GM19043 (cell line): ENCODE measurements at regions not wholly inside any gene's neighbourhood (a gene's known extent, or its start where the extent isn't known, plus 50 kb on each side); places are given as distances from the start of the nearest gene placed in this dataset.

Source experiments
- ATAC-seq: cut with Tn5 transposase; IDR thresholded peaks from one replicate; pipeline ENCODE4 v1.9.1; 2021; ENCODE audit warnings: low read depth; ENCODE audit not compliant: unreplicated experiment

DNA sequence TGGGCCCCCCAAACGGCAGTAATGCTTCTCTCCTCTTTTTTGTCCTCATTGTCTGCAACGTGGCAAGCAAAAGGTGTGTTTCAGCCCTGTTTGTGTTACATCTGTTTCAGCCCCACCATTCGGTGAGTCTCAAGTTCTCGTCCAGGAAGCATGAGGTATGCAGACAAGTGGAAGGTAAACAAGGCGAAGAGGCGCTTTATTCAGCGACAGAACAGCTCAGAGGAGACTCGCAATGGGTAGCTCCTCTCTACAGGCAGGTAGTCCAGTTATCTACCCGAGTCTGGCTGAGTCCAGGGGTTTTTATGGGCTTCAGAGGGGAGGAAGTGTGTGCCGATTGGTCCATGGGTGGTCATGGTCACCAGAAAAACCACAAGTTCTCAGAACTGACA, 733.4 kb upstream of the CDH7 start:
- ATAC-seq = no peak

DNA sequence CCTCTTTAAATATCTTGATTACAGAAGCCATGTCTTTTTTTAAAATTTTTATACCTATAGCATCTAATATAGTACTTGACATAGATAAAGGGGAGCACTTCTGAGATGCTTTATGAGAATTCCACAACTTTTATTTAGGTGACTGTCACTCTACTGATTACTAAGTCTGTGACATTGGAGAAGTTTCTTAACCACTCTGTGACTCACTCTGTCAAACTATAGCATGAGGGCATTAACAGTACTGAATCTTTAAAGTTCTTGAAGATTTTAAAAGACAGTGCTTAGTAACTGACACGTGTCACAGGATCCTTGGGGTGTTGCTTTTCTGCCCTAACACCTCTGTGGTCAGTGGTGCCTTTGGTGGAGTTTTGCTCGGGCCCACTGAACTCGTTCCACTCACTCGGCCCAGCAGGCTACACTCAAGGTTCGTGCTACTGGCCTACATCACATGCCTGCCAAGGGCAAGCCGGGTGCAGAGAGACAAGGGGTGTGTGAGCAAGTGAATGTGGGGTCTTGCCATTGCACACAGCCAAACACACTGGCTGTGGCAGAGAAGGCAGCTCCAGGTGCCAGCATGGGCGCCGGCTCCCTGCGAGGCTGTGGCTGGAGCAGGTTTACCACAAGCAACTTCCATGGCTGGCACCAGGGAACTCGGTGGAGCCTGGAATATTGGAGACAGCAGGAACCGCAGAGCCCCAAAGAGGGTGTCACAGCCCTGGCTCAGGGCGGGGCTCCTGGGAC, 734.0 kb upstream of the CDH7 start:
- no peak for ATAC-seq

GRCh38 chr18:64994370-64994769, 756.4 kb upstream of the CDH7 start:
- no peak for ATAC-seq

DNA sequence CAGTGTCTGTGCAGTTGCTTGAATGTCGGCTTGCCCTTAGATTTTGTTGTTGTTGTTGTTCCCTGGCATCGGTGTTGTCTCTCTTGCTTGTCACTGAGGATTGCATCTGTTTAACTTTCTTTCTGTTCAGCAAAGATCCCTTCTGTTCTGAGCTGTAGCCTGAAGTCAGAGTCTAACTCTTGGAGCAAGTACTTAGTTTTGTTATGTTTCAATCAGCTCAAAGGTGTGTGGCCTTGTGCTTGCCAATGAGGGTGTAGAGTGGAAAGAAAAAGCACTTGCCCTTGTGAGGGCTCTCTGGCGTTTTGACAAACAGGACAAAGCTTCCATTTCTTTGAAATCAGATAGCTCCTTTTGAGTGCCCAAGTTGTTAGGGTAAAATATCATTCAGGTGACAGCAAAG, 757.1 kb upstream of the CDH7 start:
- no peak for ATAC-seq

- no peak for ATAC-seq
Observed at GRCh38 chr18:64992654-64993053, 758.2 kb upstream of the CDH7 start.

DNA sequence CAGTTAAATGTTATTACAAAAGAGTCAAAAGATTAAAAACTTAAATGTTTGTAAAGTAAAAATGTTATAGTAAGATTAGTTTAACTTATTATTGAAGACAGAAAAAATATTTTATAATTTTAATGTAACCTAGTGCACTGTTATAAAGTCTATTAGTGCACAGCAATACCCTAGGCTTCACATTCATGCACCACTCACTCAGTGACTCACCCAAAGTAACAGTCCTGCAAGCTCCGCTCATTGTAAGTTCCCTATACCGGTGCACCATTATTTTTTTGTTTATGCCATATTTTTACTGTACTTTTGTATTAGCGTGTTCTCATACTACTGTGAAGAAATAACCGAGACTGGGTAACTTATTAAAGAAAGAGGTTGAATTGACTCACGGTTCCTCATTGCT, 759.7 kb upstream of the CDH7 start:
- ATAC-seq = no peak

GRCh38 chr18:64986906-64987495, 763.8 kb upstream of the CDH7 start:
- no peak for ATAC-seq

DNA sequence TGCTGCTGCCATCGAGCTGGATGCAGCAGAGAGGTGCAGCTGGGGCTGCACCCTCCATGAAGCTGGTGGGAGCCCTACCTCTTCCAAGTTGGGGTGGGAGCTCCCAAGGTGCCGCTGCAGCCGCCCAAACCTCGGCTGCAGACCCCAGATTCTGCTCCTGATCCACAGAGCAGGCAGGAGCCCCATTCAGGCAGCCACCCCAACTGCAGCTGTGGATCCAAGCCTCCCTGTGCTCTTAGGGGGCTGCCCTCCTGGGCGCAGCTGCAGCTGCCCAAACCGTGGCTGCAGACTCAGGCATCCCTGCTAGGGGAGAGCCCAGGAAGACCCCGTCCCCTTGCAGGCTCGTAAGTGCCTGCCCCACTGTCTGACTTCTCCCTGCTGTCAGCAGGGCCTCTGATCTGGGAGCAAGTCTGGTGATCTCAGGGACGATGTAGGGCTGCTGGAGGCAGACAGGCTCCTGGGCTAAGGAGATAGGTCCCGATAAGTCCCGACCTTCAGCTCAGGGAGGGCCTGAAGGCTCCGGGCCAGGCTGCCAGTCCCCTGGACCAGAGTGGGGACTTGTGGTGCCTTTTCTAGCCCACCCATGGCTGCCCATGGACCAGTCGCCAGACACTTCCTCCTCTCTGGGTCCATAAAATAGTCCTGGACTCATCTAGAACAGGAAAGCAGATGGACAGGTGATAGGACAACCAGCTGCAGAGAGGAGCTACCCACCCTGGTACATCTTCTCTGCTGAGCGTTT, 767.1 kb upstream of the CDH7 start:
- ATAC-seq = no peak

DNA sequence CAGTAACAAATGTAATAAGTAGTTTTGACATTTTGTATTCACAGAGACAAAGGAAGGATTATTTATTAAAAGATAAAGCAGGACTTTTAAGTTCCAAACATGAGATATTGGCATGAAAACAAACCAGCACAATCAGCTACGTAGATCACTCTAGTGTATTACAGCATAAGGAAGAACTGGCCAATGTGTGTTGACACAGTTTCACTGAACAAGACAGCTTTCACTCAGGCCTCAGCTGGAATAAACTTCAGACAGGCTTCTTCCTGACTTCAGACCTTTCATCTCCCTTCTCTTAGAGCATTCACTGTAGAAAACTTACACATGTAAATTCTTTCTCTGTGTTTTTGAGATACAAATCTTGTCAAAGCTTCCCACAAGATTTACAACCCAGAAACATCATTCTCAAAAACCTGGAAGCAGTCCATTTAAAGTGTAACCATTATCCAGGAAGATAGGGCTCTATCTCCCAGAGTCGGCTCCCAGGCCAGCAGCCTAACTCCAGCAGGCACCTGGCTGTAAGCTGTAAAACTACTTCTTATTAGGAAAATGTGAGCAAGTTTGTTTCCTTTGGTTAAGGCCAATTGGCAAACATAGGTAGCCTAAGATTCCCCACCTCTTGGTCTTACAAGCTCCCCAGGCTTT, 768.3 kb upstream of the CDH7 start:
- ATAC-seq = no peak

GRCh38 chr18:64981915-64982314, 768.9 kb upstream of the CDH7 start:
- ATAC-seq = no peak

DNA sequence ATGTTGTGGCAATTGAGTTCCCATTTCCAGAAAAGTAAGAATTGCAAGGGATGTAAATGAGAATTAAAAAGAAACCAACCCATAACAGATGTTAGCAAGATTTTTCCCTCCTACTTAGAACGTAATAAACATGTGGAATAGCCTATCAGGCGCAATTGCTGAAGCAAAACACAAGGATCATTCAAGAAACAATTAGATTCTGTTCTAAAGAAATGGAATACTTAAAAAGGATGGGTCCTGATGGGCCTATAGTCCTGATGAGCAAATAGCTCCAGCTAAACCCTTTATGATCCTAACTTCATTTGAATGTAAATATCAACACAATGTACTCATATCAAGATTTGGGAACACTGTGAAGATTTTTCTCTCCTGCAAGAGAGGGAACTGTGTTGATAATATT, 771.0 kb upstream of the CDH7 start:
- ATAC-seq = no peak

- ATAC-seq = no peak
Observed at GRCh38 chr18:64974391-64975125, 776.3 kb upstream of the CDH7 start.

DNA sequence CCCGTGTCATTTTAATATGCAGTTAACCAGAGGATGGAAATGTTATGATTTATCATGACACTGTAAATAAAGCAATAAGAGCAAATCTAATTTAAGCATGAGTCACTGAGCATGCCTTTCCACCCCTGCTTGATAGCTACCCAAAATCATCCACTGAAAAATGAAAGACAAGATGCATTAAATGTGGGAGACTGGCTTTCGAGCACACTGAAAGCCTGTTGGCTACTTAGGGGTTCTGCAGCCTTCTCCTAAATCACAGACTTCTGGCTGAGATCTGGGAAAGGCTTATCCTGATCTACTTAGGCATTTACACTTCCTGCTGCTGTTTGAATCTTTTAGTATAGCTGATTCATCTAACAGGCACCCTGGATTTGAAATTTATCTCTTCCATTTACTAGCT, 778.3 kb upstream of the CDH7 start:
- no peak for ATAC-seq

GRCh38 chr18:64966667-64967066, 784.1 kb upstream of the CDH7 start:
- ATAC-seq = no peak

DNA sequence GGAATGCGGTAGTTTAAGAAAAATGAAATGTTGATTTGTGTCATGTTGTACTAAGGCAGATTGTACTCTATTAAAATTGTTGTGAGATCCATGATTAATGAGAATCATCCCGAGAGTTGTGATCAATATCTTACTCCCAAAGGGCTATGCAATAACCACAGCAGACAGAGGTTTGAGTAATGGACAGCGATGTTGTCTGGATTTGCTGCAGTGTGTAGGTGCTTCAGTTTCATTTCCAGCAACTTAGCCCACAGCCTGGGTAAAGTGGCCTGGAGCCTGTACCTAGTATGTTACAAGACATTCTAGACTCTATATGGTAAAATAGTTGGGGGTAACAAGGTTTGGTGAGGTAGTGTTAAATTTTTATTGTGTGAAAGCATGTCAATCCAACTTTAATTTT, 794.3 kb upstream of the CDH7 start:
- ATAC-seq = no peak

- ATAC-seq = no peak
Observed at GRCh38 chr18:64949885-64950284, 800.9 kb upstream of the CDH7 start.

DNA sequence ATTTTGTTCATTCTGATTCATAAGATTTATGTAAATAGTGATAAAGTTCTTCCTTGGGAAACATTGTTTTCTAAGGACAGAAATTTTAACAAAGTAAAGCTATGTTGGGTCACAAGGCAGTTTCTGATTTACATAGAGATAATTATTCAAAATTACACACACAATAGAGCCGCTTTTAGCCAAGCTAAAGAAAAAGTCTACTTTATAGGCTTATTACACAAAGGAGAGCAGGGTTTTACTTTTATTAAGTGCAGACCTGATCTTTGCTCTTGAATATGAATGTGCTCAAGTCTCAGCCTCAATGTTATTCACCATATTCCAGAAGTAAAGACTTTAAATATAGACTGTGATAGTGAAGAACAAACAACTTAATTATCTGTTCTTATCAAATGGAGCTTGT, 787.8 kb upstream of the LINC00305 start:
- ATAC-seq = no peak

DNA sequence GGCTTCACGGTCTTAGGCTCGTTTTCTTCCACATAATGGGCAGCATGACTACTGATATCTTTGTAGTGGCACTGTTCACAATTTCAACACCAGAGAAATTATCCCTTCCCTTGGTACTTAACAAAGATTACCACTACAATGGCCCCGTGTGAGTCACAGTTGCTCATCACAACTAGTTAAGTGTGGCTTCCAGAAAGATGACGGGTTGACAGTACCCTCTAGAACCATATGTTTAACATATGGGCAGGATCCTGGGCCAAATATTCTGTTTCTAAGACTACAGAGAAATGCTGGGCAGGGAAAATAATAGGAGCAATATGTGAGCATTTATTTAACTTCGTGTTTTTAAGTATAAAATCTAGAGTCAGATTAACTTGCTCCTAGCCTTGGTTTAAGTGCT, 780.1 kb upstream of the LINC00305 start:
- no peak for ATAC-seq

DNA sequence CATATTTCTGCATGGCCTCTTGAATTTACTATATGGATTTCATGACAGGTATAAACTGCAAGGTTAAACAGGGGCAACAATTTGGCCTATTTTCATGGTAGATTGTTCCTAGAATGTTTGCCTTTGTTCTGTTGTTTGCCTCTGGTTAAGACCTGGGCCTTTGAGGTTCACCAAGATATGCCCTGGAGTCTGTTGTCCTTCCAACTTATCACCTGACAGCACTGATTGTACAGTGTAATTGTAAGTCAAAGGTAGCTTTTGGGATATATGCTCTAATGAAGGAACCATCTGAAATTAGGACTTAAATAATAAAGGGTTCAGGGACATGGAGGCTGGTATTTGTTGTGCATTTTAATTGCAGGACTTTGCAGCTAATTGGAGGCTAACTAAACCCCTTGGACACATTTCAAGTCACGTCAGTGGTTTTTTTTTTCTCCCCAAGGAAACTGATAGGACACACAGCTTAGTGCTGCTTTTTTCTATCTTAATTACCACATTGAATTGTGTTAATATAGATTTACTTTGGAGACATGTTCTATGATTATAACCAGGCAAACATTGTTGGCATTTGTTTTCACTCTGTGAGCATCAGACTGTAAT, 771.2 kb upstream of the LINC00305 start:
- no peak for ATAC-seq

- no peak for ATAC-seq
Observed at GRCh38 chr18:64918851-64919250, 770.0 kb upstream of the LINC00305 start.
